ENCODE measurements at regions not wholly inside any gene's neighbourhood (a gene's known extent, or its start where the extent isn't known, plus 50 kb on each side); places are given as distances from the start of the nearest gene placed in this dataset.

- no peak for DNase-seq (ENCODE audit: low read depth)
Measured at GRCh38 chr18:47595831-47596501, 334.5 kb downstream of the SMAD2 start.

- no peak for DNase-seq (ENCODE audit: low read depth)
Measured at GRCh38 chr18:47594621-47595086, 335.8 kb downstream of the SMAD2 start.

GRCh38 chr18:47593744-47594472 lies 336.6 kb downstream of the SMAD2 start:
- no peak for DNase-seq (ENCODE audit: low read depth)

GRCh38 chr18:47591429-47591828 lies 339.0 kb downstream of the SMAD2 start:
- no peak for DNase-seq (ENCODE audit: low read depth)

DNA sequence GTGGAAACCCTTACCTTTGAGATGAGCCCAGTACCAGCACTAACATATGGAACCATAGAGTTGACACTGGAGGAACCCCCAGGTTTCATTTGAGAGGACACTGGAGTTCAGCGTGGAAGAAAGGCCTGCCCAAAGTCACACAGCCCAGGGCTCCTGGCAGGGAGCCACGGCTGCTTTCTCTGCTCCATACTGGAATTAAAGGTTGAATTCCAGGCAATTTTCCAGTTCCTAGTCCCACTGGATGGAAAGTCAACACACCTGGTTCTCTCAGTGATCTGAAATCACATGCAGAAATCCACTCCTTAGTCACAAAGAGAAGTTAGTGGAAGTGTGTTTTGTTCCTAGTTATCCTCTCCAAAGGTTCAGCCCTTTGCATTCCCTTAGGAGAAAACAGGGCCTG lies 336.1 kb upstream of the SKOR2 start:
- no peak for DNase-seq (ENCODE audit: low read depth)

DNA sequence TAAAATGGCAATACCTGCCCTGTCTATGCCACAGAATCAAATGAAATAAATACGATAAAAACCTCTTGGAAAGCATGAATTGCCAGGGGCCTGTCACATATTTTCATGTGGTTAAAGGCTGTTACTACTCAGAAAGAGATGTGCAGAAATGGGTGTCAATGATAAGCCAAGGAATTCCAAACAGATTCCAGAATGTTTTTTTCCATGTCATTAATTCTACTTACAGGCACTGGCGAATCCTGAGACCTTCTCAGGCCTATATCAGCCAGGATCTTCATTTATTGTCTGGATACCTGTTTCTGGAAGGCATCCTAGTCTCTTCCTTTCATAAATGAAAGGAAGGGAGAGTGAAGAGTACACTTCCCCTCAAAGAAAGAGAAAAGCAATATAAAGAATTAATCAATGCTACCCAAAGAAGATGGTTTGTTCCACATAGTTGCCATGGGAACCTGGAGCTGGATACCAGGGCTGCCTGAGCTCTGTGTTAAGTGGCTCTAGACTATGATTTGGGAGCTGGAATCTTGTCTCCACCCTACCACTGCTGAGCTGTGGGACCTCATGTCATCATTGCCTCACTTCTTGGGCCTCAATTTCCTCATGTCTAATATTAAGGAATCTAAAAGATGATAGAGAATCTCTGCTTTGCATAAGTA lies 335.1 kb upstream of the SKOR2 start:
- DNase-seq (ENCODE audit: low read depth), result no peak

- no peak for DNase-seq (ENCODE audit: low read depth)
Measured at GRCh38 chr18:47585914-47586313, 334.5 kb upstream of the SKOR2 start.

DNA sequence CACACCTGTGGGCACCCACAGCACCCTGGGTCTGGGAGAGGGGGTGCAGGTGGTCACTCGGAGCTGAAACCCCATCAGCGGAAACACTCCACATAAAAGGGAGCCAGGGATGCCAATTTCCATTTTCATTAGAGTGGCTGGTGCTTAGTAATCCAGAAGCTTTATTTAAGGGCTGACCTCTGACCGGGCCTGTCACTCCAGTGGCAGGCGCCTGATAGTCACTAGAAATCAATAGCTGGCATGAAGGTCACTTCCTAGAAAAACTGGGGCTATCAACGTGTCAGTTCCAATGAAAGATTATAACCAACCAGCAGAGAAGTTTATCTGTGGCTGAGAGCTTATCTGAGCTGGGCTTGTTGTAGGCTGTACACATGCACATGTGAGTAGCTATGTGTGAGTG lies 333.7 kb upstream of the SKOR2 start:
- no peak for DNase-seq (ENCODE audit: low read depth)

- DNase-seq (ENCODE audit: low read depth), result no peak
Measured at GRCh38 chr18:47582093-47582492, 330.6 kb upstream of the SKOR2 start.

- no peak for DNase-seq (ENCODE audit: low read depth)
Measured at GRCh38 chr18:47577520-47577919, 326.1 kb upstream of the SKOR2 start.

DNA sequence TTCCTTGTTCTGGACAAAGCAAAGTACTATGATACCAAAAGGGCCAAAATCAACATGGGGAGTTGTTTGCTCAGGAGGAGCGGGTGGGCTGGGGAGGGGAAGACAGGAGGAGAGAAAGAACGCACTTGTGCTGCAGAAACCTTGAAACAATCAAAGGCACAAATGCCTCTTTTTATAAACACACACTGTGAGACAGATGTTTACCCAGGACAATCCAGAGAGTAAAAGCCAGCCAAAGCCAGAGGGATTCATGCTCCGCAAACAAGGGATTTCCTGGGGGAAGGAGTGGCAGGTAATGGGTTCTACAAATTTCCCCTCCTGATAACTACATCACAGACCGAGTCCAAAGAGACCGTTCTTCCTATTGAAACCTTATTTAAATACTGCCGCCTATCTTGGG lies 323.5 kb upstream of the SKOR2 start:
- no peak for DNase-seq (ENCODE audit: low read depth)

DNA sequence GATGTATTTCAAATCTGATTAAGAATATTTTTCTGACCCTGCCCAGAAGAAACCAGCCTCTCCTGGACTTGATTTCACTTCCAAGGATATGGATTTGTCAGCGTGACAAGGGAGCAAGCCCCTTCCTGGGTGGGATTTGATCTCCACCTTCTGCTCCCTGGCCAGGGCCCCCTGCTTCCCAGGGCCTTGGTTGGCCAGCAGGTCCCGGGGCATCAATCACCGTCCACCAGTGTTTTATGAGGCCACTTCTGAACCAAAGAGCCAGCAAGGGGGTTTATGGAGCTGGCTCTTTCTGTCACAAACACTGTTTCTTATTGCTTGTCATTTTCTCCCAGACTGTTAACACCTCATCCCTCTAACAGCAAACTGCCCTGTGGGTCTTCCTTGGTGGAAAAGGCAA lies 320.5 kb upstream of the SKOR2 start:
- DNase-seq (ENCODE audit: low read depth), result no peak

DNA sequence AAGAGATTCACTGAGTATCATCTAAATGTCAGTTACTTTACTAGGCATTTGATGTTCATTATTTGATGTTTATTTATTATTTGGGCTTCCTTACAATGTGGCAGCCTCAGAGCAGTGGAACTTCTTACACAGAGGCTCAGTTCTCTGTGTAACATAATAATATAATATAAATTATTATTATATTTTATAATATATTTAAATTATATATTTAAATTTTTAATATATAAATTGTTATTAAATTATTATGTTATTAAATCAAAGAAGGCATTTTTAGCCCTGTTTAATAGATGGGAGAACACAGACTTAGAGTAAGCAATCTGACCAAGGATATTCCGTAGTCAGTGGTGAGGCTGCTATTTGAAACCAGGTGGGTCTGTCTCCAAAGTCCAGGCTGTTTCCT lies 315.3 kb upstream of the SKOR2 start:
- no peak for DNase-seq (ENCODE audit: low read depth)

DNA sequence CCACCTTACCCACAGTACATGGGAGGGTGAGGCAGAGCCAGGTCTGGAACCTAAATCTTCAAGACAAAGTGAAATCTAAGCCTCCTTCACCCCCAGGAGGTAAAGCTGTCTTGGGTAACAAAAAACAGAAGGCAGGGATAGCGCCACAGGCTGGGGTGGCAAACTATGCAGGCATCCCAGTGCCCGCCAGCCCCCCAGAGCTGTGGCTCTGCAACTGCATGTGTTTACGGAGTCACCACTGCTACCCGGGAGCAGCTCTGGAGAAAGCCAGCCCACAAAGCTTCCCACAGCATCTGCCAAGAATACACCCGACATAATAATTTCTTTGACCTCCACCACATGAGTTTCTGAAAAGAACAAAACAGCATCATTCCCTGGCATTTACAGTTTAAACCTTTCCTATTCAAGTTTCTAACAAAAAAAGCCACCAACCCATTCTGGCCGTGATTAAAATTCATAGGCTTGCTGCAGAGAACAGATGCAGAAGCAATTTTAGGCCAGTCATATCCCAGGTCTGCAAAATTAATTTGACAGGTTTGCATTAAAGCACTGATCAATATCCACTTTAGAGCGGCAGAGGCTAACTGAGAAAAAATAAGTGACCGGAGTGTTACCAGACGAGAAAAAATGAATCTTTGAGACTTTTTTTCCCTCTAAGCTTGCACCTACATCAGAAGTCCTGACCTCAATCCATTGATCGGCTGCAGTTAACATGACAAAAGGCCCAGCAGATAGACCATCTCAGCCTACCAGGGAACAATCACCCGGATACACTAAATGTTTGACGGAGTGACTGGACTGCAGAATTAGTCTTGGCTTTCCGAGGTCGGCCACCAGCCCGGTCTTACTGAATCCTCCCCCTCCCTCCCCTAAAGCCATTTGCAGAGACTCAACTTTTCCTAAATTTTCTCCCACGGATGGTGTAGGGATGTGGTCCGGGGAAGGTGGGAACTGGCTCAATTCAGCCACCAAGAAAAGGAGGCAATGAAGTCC lies 309.6 kb upstream of the SKOR2 start:
- DNase-seq (ENCODE audit: low read depth), result no peak

DNA sequence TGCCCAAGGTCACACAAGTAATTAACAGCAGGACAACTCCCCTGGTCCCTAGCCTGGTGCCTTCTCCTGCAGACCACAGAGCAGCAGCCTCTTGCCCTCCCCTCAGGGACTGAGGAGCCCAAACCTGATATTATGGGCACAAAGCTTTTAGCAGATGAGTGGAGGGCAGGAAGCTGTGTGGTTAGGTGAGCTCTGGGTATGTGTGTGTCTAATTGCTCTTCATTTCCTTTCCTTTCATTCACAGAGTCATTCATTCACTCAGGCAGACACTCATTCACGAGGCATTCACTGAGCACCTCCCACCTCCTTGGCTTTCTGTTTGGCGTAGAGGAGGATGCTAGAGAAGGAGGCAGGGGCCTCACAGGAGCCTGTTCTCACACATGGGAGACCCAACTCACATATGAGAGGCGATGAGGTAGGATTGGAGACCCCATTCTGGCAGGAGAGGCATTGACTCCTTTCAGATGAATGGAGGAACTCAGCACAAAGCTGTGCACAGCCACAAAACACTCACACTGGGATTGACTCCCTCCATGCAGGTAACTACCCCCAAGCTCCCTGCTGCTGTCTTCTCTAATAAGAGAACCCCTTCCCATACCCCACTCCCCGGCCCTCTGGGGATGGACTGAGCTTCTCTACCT lies 306.8 kb upstream of the SKOR2 start:
- no peak for DNase-seq (ENCODE audit: low read depth)

- no peak for DNase-seq (ENCODE audit: low read depth)
Measured at GRCh38 chr18:47557160-47557559, 305.7 kb upstream of the SKOR2 start.

DNA sequence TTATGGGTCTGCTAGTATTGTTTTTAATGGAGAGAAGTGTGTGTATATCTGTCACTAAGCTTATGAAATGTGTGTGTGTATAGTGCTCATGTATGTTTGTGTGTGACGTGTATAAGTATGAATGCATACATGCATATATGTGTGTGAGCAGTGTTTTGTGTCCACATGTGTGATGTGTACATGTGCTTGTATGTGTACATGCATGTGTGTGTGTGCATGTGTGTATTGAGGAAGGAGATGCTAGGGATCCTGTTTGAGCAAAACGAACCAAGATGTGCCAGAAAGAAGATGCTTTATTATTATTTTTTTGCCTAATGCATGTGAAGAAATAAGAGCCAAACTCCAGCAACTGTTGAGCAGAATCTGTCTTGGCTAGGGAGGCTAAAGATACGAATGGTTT lies 301.3 kb upstream of the SKOR2 start:
- DNase-seq (ENCODE audit: low read depth), result no peak

DNA sequence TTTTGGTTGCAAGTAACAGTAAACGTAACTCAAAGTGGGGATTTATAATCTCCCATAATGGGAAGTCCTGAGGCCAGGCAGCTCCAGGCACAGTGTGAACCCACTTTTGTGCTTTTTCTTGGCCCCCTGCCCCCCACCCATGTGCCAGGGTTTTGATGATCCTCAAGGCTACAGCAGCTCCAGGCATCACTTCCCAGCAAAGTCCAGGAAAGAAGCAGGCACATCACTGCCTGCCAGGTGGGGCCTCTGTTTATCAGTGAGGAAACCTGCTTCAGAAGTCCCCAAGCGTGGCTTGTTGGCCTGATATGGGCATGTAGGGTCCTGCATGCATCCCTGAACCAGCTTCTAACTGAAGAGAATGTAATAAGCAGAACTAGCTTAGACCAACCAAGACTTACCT lies 299.2 kb upstream of the SKOR2 start:
- DNase-seq (ENCODE audit: low read depth), result no peak

DNA sequence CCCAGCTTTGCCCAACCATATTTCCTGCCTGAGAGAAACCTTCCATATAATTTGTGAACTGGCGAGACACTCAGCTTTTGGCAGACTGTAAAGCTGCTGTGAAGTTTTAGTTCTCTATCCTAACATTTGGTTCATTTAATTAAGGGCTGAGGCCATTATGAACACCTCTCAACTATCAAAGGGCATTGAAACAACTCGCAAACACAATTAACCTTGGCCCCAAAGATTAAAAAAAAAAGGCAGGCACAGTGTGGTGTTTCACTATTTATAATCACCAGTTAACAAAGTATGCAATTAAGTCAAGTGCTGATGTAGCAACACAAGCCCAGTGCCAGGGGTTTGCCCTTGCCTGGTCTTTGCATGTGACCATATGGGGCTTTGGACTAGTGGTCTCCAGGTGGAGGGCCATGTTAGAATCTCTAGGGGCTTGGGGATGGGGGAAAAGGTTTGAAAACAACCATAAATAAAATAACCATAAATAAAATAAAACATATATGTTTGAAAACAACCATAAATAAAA lies 297.6 kb upstream of the SKOR2 start:
- DNase-seq (ENCODE audit: low read depth), result no peak

DNA sequence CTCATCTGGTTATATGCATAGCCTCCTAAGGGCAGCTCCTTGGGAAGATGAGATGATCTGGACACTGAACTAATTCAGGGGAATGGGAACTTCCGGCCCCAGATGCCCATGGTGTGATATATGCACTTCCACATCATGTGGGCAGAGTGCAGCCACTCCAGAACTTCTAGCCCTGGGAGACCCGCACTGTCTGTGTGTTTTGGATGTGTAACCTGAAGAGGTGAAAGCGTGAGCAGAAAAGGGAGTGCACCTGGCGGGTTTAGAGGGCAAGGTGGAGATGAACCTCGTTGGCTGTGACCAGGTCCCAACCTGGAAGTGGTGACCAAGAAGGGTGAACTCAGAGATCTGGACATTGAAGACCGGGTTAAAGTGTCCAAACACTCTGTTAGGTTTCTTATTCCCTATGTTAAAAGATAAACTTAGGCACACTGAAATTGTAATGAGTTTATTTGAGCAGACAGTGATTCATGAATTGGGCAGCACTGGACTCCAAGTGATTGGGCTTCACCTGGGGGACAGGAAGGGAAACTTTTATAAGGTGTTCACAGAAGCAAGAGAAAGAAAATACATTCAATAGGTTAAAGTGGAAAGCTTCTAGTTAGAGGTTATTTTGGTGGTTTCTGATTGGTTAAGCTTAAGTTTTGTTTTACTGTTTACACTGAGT lies 296.2 kb upstream of the SKOR2 start:
- no peak for DNase-seq (ENCODE audit: low read depth)

GRCh38 chr18:47545613-47546012 lies 294.2 kb upstream of the SKOR2 start:
- no peak for DNase-seq (ENCODE audit: low read depth)
